Neural crest cell (in vitro differentiated cells): ENCODE measurements at regions not wholly inside any gene's neighbourhood (a gene's known extent, or its start where the extent isn't known, plus 50 kb on each side); places are given as distances from the start of the nearest gene placed in this dataset.

Source experiments
- DNase-seq: peaks from one replicate; pipeline ENCODE4 v3.0.0; 2021; ENCODE audit warnings: low read depth, mixed read lengths, low spot score
- H3K27ac Mint-ChIP-seq: one replicate; pipeline ENCODE4 v1.8.0; 2021; ENCODE audit warnings: mild to moderate bottlenecking, mixed read lengths; ENCODE audit not compliant: unreplicated experiment
- H3K27me3 Mint-ChIP-seq: 2 replicates; pipeline ENCODE4 v1.8.0; 2021; ENCODE audit warnings: low read depth, mild to moderate bottlenecking, mixed read lengths
- H3K36me3 Mint-ChIP-seq: 2 replicates; pipeline ENCODE4 v1.8.0; 2021; ENCODE audit warnings: low read depth, mild to moderate bottlenecking, mixed read lengths
- H3K4me1 Mint-ChIP-seq: 2 replicates; pipeline ENCODE4 v1.8.0; 2021; ENCODE audit warnings: mixed read lengths
- H3K4me3 Mint-ChIP-seq: one replicate; pipeline ENCODE4 v1.8.0; 2021; ENCODE audit warnings: mild to moderate bottlenecking, mixed read lengths
- H3K9me3 Mint-ChIP-seq: 2 replicates; pipeline ENCODE4 v1.8.0; 2021; ENCODE audit warnings: mixed read lengths
- TF ChIP-seq, protein P1 (sequence below): fragments of 200-600 bp; sonication (generic); conservative IDR thresholded peaks from 2 replicates; pipeline ENCODE4 v1.5.0; 2021; ENCODE audit warnings: antibody characterized with exemption, mild to moderate bottlenecking

GRCh38 chr16:26909623-26910022 is 157.1 kb upstream of the C16orf82 start:
- DNase-seq = no peak
- Mint-ChIP-seq H3K9me3 (no peaks in the 10 kb centered on the region), H3K36me3 (no peaks in the 10 kb centered on the region), H3K4me3 (no peak overlapping the region), H3K4me1 (no peaks in the 10 kb centered on the region), H3K27ac (no peak overlapping the region), H3K27me3 (peaks cover 3% of the 10 kb centered on the region)
- TF ChIP-seq, protein P1, sequence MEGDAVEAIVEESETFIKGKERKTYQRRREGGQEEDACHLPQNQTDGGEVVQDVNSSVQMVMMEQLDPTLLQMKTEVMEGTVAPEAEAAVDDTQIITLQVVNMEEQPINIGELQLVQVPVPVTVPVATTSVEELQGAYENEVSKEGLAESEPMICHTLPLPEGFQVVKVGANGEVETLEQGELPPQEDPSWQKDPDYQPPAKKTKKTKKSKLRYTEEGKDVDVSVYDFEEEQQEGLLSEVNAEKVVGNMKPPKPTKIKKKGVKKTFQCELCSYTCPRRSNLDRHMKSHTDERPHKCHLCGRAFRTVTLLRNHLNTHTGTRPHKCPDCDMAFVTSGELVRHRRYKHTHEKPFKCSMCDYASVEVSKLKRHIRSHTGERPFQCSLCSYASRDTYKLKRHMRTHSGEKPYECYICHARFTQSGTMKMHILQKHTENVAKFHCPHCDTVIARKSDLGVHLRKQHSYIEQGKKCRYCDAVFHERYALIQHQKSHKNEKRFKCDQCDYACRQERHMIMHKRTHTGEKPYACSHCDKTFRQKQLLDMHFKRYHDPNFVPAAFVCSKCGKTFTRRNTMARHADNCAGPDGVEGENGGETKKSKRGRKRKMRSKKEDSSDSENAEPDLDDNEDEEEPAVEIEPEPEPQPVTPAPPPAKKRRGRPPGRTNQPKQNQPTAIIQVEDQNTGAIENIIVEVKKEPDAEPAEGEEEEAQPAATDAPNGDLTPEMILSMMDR = no peak

DNA sequence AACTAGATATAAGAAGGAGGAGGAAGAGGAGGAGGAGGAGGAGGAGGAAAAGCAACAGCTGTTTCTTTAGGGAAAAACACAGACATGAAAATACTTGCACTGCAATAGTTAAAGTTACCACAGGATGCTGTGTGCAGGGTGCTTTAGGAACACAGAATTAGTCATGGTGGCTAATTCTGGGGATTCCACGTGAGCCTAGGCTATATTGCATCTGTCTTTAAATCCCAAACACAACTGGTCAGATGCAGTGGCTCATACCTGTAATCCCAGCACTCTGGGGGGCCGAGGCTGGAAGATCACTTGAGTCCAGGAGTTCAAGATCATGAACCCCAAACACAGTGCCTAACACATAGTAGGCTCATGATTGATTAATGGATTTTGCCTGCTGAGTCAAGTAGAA is 155.3 kb upstream of the C16orf82 start:
- no peaks in the 10 kb centered on the region for H3K36me3 Mint-ChIP-seq
- no peaks in the 10 kb centered on the region for H3K9me3 Mint-ChIP-seq
- TF ChIP-seq, protein P1 = no peak
- no peak overlapping the region for H3K4me3 Mint-ChIP-seq
- no peaks in the 10 kb centered on the region for H3K4me1 Mint-ChIP-seq
- H3K27me3 Mint-ChIP-seq = peaks cover 3% of the 10 kb centered on the region
- DNase-seq = no peak
- no peak overlapping the region for H3K27ac Mint-ChIP-seq

DNA sequence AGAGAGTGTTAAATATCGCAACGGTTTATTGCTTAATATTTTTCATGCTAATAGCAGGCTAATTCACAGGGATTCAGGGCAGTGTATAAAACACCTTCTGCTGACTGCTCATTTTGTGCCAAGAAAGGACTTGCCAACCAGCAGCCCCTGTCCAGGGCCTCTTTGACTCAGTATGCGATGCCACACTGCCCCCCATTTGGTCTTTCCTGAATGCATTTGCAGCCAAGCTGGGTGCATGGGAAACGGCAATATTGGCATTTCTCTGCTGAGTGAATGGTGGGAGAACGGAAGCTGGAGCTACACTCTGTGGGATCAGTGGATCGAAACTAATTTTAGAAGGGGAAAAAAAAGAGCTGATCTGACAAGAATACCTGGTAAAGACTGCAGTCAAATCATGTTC is 152.9 kb upstream of the C16orf82 start:
- DNase-seq = no peak
- TF ChIP-seq, protein P1 = no peak
- Mint-ChIP-seq H3K36me3 (no peaks in the 10 kb centered on the region), H3K27me3 (peaks cover 3% of the 10 kb centered on the region), H3K4me1 (no peaks in the 10 kb centered on the region), H3K4me3 (no peak overlapping the region), H3K27ac (no peak overlapping the region), H3K9me3 (no peaks in the 10 kb centered on the region)

DNA sequence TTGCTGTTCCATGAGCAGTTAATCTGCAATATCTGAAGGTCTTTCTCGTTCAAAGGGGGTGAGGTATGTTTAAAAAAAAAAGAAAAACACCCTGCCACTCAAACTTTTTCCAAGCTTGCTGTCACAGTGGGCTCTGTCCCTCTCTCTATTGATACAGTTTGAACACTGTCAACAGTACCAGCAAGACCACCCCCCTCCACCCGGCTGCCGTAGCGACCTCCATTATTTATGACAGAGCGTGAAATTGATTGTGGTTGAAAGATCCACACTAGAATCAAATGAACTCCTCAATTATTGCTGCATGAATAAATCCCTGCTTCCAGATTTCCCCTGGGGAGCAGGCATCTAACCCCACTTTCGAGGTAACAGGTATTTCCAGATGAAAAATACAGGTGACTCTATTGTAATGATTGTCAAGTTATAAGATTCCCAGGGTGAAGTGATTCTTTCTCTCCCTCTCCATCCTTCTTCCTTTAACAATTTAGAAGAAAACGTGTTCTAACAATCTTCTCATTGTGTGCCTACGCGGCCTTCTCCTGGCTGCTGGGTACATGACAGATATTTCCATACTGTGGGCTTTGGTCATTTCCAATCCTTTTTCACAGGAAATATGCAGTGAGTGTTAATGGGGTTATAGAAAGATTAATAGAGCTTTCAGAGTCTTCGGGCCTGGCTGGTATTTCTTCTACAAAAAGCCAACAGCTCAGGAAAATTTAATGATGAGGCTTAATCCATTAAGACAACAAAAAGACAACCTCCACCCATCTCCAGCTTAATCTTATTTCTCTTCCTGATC is 135.7 kb upstream of the C16orf82 start:
- peaks cover 23% of the 10 kb centered on the region for H3K4me1 Mint-ChIP-seq
- H3K27me3 Mint-ChIP-seq = peaks cover 7% of the 10 kb centered on the region
- TF ChIP-seq, protein P1 = no peak
- no peak for DNase-seq
- peaks cover 6% of the 10 kb centered on the region for H3K36me3 Mint-ChIP-seq
- H3K4me3 Mint-ChIP-seq = no peak overlapping the region
- peaks cover 7% of the 10 kb centered on the region for H3K9me3 Mint-ChIP-seq
- H3K27ac Mint-ChIP-seq = no peak overlapping the region

- Mint-ChIP-seq H3K4me1 (no peaks in the 10 kb centered on the region), H3K4me3 (no peak overlapping the region), H3K36me3 (no peaks in the 10 kb centered on the region), H3K27ac (no peak overlapping the region), H3K27me3 (peaks cover 44% of the 10 kb centered on the region), H3K9me3 (no peaks in the 10 kb centered on the region)
- TF ChIP-seq, protein P1 = no peak
- no peak for DNase-seq
Measured at GRCh38 chr16:26950636-26951035, 116.1 kb upstream of the C16orf82 start.
